ENCODE measurements at regions not wholly inside any gene's neighbourhood (a gene's known extent, or its start where the extent isn't known, plus 50 kb on each side); places are given as distances from the start of the nearest gene placed in this dataset.

GRCh38 chr19:30272554-30272953, 99.6 kb upstream of the ZNF536 start:
- 0% methylated on average over 3 of the region's 3 CpGs for WGBS (ENCODE audit: insufficient coverage, low coverage, missing lambda C conversion rate)
- ATAC-seq (no peak), DNase-seq (ENCODE audit: extremely low read depth in 1 of 4, low spot score in 3 of 4) (no peak), FAIRE-seq (no peak)
- Histone ChIP-seq H3K79me2 (ENCODE audit: control insufficient read depth, insufficient read depth, low read length) (no peaks in the 10 kb centered on the region), H3K27ac (ENCODE audit: extremely low read depth, low read depth, low read length) (no peak overlapping the region), H4K20me1 (replicated peaks; ENCODE audit: control insufficient read depth, insufficient read depth, low read length) (no peaks in the 10 kb centered on the region), H3K27me3 (ENCODE audit: control insufficient read depth in 2 of 2, insufficient read depth in 2 of 2, low read length in 2 of 2) (peaks cover 8 to 10% of the 10 kb centered on the region in 2 experiments; a peak in 3 of 5 replicates), H3K4me3 (no peak overlapping the region), H3K9me3 (replicated peaks; ENCODE audit: control insufficient read depth, insufficient read depth, low read depth, low read length) (no peaks in the 10 kb centered on the region), H3K9me1 (ENCODE audit: control insufficient read depth, insufficient read depth, low read length) (no peaks in the 10 kb centered on the region), H2AFZ (ENCODE audit: low read depth, low read length) (no peak overlapping the region), H3K4me1 (replicated peaks in 1 of 2; ENCODE audit: control insufficient read depth in 2 of 2, insufficient read depth in 2 of 2, low read length in 2 of 2) (no peaks in the 10 kb centered on the region), H3K36me3 (ENCODE audit: control insufficient read depth, insufficient read depth, low read length) (no peaks in the 10 kb centered on the region), H3K4me2 (ENCODE audit: insufficient read depth, low read length) (no peak overlapping the region), H3K9ac (ENCODE audit: insufficient read depth in 1 of 2, low read depth in 2 of 2, low read length in 2 of 2) (no peak overlapping the region)
- ChIA-PET CTCF (ENCODE audit: low intra/inter-chr PET ratio) (no interaction called here), POLR2A (interaction anchor here (0.8 kb wide), 1 partner anchor 346 kb away, joined by 3 read pairs; no protein-coding TSS in a partner anchor)
- no peak for TF ChIP-seq RBM34 (IDR thresholded peaks at IDR 0.05; ENCODE audit: borderline replicate concordance, insufficient read depth, low read length)
- TF ChIP-seq, protein P1, sequence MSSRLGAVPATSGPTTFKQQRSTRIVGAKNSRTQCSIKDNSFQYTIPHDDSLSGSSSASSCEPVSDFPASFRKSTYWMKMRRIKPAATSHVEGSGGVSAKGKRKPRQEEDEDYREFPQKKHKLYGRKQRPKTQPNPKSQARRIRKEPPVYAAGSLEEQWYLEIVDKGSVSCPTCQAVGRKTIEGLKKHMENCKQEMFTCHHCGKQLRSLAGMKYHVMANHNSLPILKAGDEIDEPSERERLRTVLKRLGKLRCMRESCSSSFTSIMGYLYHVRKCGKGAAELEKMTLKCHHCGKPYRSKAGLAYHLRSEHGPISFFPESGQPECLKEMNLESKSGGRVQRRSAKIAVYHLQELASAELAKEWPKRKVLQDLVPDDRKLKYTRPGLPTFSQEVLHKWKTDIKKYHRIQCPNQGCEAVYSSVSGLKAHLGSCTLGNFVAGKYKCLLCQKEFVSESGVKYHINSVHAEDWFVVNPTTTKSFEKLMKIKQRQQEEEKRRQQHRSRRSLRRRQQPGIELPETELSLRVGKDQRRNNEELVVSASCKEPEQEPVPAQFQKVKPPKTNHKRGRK (tag; IDR thresholded peaks at IDR 0.05) = no peak
- no peak for TF ChIP-seq SP1 (CRISPR knock-in tag; IDR thresholded peaks at IDR 0.05)
- no peak for TF ChIP-seq CBFA2T2 (conservative IDR thresholded peaks at IDR 0.05)
- TF ChIP-seq FOXK2 (conservative IDR thresholded peaks at IDR 0.05 in 1 of 2, IDR thresholded peaks at IDR 0.05 in 1 of 2; ENCODE audit: low read depth in 2 of 2) = no peak
- intact Hi-C loops (cut with micrococcal nuclease) (no loop called here), in situ Hi-C loops (cut with MboI) (no loop called here)
- no TSS peak for BruUV-seq (replicated peaks)

All from K562 (cell line).